Neural progenitor cell (in vitro differentiated cells): ENCODE measurements at regions not wholly inside any gene's neighbourhood (a gene's known extent, or its start where the extent isn't known, plus 50 kb on each side); places are given as distances from the start of the nearest gene placed in this dataset.
A peak's percentile ranks its signal among the peaks of the same experiment; 100 is the strongest.

Experiments
- CTCF ChIP-seq: fragments of 200-600 bp; sonication (generic); IDR thresholded peaks from 2 replicates; pipeline ENCODE4 v1.5.1; 2017; ENCODE audit warnings: antibody characterized with exemption, mild to moderate bottlenecking
- EZH2 ChIP-seq: fragments of 200-600 bp; sonication (generic); IDR thresholded peaks from 2 replicates; pipeline ENCODE4 v1.6.1; 2017; ENCODE audit warnings: antibody characterized with exemption, mild to moderate bottlenecking, moderate library complexity
- EZH2phosphoT487 ChIP-seq: fragments of 200-600 bp; sonication (generic); IDR thresholded peaks from 2 replicates; pipeline ENCODE4 v1.6.1; 2017; ENCODE audit warnings: antibody characterized with exemption

GRCh38 chr3:164673738-164674137 lies 404.6 kb downstream of the SI start:
- TF ChIP-seq CTCF (peak; percentile 15), EZH2 (no peak), EZH2phosphoT487 (no peak)
